Liver (tissue), 3 donors: ENCODE measurements at regions not wholly inside any gene's neighbourhood (a gene's known extent, or its start where the extent isn't known, plus 50 kb on each side); places are given as distances from the start of the nearest gene placed in this dataset.

Source experiments
- CTCF ChIP-seq: fragments of 150-350 bp; IDR thresholded peaks from 2 replicates; pipeline ENCODE4 v1.5.1; 2017; ENCODE audit warnings: improper control_type of control experiment, low read depth, low read length; ENCODE audit not compliant: missing input control
- EGR1 ChIP-seq, 2 donors: IDR thresholded peaks; 2 replicates each; pipeline ENCODE4 v1.6.1; 2016 to 2018; ENCODE audit warnings: antibody characterized with exemption in 2 of 2, low read depth in 2 of 2
- GABPA ChIP-seq, 2 donors: IDR thresholded peaks in 1 of 2; conservative IDR thresholded peaks in 1 of 2; 2 replicates each; pipeline ENCODE4 v1.6.1; 2016; ENCODE audit warnings: antibody characterized with exemption in 2 of 2, mild to moderate bottlenecking in 1 of 2, moderate library complexity in 1 of 2
- JUND ChIP-seq, 2 donors: IDR thresholded peaks; 2 replicates each; pipeline ENCODE4 v1.6.1; 2016; ENCODE audit warnings: antibody characterized with exemption in 2 of 2
- RAD21 ChIP-seq, 2 donors: IDR thresholded peaks; 2 replicates each; pipeline ENCODE4 v1.6.1; 2016; ENCODE audit warnings: antibody characterized with exemption in 2 of 2, mild to moderate bottlenecking in 2 of 2
- REST ChIP-seq: IDR thresholded peaks from 2 replicates; pipeline ENCODE4 v1.6.1; 2016; ENCODE audit warnings: antibody characterized with exemption, mild to moderate bottlenecking
- TAF1 ChIP-seq: conservative IDR thresholded peaks from 2 replicates; pipeline ENCODE4 v1.6.1; 2016; ENCODE audit warnings: antibody characterized with exemption, mild to moderate bottlenecking
- TF ChIP-seq, protein P1 (sequence below): IDR thresholded peaks from 2 replicates; pipeline ENCODE4 v1.6.1; 2016; ENCODE audit warnings: antibody characterized with exemption
- TF ChIP-seq, protein P2 (sequence below): IDR thresholded peaks from 2 replicates; pipeline ENCODE4 v1.6.1; 2016; ENCODE audit warnings: antibody characterized with exemption
- donor health status: healthy.
- donor health status: healthy.

DNA sequence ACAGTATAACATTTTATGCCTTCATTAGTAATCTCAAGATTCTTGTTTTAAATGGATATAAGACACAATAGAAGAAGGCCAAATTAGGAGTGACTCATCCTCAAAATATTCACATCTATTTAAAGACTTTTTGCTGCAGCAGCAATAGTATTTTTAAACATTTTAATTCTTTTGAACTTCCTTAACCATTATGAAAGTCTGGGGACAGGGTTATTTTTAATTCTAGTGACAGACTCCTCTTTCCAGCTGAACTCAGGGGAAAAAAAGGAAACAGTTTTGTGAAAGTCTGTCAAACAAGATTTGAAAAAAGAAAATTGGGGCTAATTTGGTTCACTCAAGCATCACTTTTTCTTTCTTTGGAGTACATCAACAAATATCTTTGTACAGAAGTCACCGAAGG, 541.8 kb downstream of the NUP35 start:
- TF ChIP-seq, protein P1, sequence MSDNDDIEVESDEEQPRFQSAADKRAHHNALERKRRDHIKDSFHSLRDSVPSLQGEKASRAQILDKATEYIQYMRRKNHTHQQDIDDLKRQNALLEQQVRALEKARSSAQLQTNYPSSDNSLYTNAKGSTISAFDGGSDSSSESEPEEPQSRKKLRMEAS = no peak
- TF ChIP-seq, protein P2, sequence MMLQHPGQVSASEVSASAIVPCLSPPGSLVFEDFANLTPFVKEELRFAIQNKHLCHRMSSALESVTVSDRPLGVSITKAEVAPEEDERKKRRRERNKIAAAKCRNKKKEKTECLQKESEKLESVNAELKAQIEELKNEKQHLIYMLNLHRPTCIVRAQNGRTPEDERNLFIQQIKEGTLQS = no peak
- no peak for TF ChIP-seq CTCF
- no peak for TF ChIP-seq RAD21 (IDR thresholded peaks at IDR 0.05)
- no peak for TF ChIP-seq REST
- no peak for TF ChIP-seq JUND (IDR thresholded peaks at IDR 0.05)
- TF ChIP-seq GABPA (IDR thresholded peaks at IDR 0.05 in 1 of 2, conservative IDR thresholded peaks at IDR 0.05 in 1 of 2) = no peak
- no peak for TF ChIP-seq EGR1 (IDR thresholded peaks at IDR 0.05; ENCODE audit: low read depth in 2 of 2)
- no peak for TF ChIP-seq TAF1
